HG02840 (cell line): ENCODE measurements at regions not wholly inside any gene's neighbourhood (a gene's known extent, or its start where the extent isn't known, plus 50 kb on each side); places are given as distances from the start of the nearest gene placed in this dataset.
"Not testable (repeated sequence)": the region's sequence is repeated elsewhere in the genome, so short reads cannot be mapped to it uniquely, and the experiment has no call there.

Experiments used
- ATAC-seq: cut with Tn5 transposase; IDR thresholded peaks from one replicate; pipeline ENCODE4 v1.9.1; 2021; ENCODE audit warnings: mild to moderate bottlenecking, moderate library complexity, moderate number of reproducible peaks; ENCODE audit not compliant: unreplicated experiment, low FRiP score

GRCh38 chr1:242662886-242663285, 138.4 kb upstream of the PLD5 start:
- ATAC-seq = no peak

GRCh38 chr1:242653772-242654171, 129.3 kb upstream of the PLD5 start:
- ATAC-seq = not testable (repeated sequence)

DNA sequence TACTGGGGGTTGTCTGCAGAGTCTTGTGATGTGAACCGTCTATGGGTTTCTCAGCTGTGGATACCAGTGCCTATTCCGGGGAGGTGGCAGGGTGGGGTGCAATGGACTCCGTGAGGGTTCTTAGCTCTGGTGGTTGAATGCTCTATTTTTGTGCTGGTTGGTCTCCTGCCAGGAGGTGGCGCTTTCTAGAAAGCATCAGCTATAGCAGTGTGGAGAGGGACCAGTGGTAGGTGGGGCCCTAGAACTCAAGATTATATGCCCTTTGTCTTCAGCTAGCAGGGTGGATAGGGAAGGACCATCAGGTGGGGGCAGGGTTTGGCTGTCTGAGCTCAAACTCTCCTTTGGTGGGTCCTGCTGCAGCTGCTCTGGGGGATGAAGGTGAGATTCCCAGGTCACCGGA, 127.3 kb upstream of the PLD5 start:
- no peak for ATAC-seq

DNA sequence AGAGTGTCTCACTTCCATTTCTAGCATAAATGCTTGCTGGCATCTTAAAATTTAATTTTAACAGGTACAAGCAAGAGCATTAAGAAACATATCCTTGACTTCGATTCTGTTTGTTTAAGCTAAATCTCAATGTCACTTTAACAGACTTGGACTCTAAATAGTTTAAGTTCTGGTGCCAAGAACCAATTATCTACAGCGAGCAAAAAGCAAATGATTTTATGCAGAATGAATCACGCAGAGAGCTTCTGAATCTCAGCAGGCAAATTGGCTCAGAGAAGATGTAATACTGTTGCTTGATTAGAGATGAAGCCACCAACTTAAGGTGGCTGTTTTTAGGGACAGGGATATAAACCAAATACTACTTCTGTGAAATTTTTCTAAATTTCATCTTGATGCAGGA, 117.0 kb upstream of the PLD5 start:
- no peak for ATAC-seq

- ATAC-seq = no peak
Observed at GRCh38 chr1:242639104-242639503, 114.6 kb upstream of the PLD5 start.

DNA sequence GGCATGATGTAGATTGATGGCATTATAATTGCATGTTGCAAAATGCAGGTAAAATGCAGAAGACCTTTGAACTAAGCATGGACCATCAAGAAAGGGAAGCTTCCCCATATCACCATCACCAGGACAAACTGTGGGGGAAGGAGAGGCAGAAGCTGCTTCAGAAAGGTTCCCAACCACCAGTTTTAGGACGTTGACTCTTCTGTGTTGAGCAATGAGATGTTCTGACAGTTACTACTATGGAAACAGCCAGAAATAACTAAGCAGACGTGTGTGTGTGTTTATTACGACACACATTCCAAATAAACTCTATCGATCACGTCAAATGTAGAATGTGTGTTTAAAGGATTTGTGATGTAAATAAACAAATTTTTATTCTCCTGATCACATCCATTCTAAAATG, 110.2 kb upstream of the PLD5 start:
- ATAC-seq = no peak

- no peak for ATAC-seq
Observed at GRCh38 chr1:242629396-242629795, 104.9 kb upstream of the PLD5 start.

DNA sequence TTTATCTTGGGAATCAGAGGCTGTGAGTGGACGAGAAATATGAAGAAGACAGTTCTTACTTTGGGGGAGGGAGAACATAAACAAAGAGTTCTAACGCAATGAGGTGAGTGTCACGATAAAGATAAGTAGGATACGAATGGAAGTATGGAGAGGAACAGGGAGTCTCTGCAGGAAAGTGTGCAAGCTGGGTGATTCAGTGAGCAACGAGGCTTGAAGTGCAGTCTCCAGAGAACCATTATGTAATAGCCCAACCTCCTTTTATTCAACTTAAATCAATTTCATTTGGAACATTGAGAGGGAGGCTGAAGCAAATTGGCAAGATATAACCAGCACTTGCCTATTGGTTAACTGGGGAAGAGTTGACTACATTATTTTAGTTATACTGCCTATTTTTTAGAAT, 99.3 kb upstream of the PLD5 start:
- ATAC-seq = no peak

GRCh38 chr1:242623119-242623518, 98.6 kb upstream of the PLD5 start:
- no peak for ATAC-seq

DNA sequence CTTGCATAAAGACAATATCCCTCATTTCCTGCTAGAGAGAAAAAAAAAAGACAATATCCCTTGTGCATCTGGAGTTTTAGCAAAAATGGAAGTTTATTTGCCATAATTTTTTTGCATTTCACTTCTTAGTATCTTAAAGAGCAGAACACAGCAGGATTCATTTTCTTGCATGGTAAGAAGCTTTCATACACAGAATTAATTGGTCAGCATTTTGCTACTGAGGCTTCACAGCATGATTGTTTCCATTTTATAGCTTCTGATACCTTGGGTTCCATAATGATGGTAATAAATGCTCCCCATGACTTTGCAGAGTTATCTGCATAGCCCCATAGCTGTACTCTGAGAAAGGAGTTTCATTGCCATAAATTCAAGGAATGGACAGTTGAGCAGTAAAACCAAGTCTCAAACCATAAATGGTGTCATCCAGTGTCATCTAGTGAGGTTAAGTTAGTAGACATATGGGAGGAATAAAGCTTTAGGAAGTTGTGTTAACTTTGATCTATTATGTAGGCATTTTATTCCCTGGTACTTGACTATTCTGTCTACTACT, 88.8 kb upstream of the PLD5 start:
- ATAC-seq = no peak

DNA sequence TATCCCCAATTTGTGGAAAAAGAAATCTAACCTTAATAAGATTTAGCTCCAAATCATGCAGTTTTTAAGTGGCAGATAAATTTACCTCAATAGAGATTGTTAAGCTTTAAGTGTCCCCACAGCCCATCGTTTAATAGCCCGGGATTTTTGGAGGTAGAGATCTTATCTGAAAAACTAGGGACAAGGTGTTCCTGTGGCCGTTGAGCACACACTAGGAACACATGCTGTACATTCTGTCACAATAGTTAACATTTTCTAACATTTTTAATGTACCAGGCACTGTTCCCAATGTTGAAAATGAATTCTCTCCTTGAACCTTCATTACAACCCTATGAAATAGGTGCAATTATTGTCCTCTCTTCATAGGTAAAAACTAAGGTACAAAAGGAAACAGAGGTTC, 85.7 kb upstream of the PLD5 start:
- ATAC-seq = no peak

DNA sequence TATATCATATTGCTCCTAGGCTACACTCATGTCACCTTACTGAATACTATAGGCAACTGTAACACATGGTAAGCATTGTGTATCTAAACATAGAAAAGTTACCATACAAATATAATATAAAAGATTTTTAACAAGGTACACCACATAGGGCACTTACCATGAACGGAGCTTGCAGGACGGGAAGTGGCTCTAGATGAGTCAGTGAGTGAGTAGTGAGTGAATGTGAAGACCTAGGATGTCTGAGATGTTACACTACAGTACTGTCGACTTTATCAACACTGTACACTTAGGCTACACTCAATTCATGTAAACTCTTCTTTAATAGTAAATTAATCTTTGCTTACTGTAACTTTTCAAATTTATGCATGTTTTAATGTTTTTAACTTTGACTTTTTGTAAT, 81.0 kb upstream of the PLD5 start:
- ATAC-seq = no peak

- ATAC-seq = no peak
Observed at GRCh38 chr1:242602001-242602400, 77.5 kb upstream of the PLD5 start.

DNA sequence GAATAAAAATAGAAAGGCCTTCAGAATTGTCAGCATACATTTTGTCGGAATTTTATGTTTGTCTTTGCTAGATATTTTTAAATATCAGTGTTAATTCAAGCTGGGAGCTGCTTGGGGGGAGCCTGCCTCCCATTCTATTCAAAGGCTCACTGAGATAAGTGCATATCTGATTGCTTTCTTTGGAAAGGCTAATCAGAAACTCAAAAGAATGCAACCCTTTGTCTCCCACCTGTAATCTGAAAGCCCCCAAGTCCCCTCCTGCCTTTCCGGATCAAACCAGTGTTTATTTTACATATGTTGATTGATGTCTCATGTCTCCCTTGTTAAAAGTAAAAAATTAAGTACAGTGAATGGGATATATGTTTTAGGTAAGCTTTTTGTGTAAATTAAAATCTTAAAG, 69.3 kb upstream of the PLD5 start:
- not testable (repeated sequence) for ATAC-seq

DNA sequence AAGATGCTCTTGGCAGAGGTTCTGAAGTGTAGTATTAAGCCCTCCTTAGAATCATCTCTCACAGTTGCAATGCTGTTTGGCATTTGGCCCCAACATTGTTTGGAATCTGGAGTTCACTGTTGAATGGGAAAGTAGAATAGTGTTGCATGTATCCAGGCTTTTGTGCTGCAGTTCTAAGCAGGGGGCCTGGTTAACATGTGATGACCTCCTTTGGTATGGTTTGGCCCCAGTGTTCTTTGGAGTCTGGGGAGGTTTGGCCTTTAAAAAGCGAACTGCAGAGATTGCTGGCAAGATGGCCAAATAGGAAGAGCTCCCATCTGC, 61.8 kb upstream of the PLD5 start:
- ATAC-seq = no peak

DNA sequence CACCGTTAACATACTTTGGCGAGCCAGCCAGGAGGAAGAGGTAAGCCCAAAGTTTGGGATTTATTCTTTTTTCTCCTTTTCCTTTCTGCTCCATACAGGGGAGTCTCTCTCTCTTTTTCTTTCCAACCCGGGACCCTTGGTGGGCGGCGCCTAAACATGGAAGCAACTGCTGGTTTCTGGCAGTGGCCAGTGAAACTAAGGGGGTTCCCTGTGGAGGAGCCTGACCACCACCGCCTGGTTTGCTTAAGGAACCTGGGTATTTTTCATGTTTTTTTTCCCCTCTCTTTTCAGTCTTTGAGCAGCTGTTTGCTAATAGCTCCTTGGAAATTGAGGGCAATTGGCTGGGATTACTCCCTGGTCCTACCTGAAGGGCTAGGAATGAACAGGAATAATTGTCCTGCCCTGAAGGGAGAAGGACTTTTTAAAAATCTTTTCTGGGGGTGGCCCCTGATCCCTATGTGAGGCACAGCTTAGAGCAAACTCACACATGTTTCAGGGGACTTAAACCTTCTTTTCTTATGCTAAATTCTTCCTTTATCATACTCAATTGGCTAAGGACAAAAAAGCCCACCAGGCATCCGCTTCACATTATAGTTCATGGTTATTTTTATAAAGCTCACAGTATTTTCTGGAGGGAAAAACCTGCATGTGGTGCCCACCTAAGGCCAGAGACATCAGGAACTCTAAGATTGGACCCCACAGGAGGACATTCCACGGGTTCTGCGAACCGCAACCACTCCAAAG, 61.3 kb upstream of the PLD5 start:
- no peak for ATAC-seq

DNA sequence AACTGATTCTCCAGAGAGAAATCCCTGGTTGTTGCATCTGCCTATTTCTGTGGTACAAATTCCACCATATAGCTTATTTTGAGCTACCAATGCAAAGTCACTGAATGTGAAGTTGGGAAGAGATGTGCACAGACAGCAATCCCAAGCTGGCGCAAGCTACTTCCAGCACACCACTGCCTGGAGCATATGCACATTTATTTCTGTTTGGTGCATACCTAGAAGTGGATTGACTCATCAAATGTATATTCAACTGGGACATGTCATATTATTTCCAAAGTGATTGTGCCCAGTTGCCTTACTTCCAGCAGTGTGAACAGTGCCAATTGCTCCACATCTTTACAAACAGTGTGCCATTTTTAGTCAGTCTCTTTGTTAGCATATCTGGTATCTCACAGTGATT, 58.2 kb upstream of the PLD5 start:
- ATAC-seq = no peak

DNA sequence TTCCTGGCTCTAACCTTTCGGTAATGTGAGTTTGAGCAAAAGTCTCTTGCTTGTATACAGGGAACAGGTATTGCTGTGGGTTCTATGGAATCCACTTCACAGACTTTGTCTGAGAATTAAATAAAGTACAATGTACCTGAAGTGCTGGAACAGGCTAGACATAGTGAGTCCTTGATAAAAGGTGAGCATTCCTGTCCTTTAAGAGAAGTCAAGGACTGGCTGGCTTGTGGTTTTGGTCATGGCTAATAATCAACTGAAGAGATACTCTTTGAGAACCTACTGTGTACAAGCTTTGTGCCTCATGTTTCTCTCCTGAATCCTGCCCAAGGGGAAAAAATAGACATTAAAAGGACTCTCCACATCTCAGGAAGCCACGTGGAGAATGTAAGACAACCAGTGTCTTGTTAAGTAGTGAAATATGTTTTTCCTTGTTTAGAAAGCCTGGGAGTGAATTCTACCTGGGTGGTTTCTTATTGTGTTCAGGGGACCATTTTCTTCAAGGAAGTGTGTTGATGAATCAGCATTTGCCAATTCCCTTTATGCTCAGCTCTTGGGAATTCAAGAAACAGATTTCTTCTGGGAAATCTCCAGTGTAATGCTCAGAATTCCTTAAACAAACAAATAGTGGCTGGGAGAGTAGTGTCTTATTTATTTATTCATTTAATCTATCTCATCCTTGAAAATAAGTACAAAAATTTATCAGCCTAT, 55.2 kb upstream of the PLD5 start:
- ATAC-seq = no peak
